ENCODE measurements at regions not wholly inside any gene's neighbourhood (a gene's known extent, or its start where the extent isn't known, plus 50 kb on each side); places are given as distances from the start of the nearest gene placed in this dataset.

- TF ChIP-seq CTCF (IDR thresholded peaks at IDR 0.05; ENCODE audit: extremely low read depth, missing control alignments), result no peak
- no peak for DNase-seq (ENCODE audit: low spot score)
Measured at GRCh38 chr7:136069840-136070529, 92.8 kb upstream of the MTPN start.

- DNase-seq (ENCODE audit: low spot score), result no peak
- no peak for TF ChIP-seq CTCF (IDR thresholded peaks at IDR 0.05; ENCODE audit: extremely low read depth, missing control alignments)
Measured at GRCh38 chr7:136067277-136067676, 90.1 kb upstream of the MTPN start.

- TF ChIP-seq CTCF (IDR thresholded peaks at IDR 0.05; ENCODE audit: extremely low read depth, missing control alignments), result no peak
- no peak for DNase-seq (ENCODE audit: low spot score)
Measured at GRCh38 chr7:136066304-136067143, 89.4 kb upstream of the MTPN start.

- no peak for TF ChIP-seq CTCF (IDR thresholded peaks at IDR 0.05; ENCODE audit: extremely low read depth, missing control alignments)
- DNase-seq (ENCODE audit: low spot score), result no peak
Measured at GRCh38 chr7:136064627-136065237, 87.6 kb upstream of the MTPN start.

GRCh38 chr7:136064081-136064480 lies 86.9 kb upstream of the MTPN start:
- no peak for DNase-seq (ENCODE audit: low spot score)
- TF ChIP-seq CTCF (IDR thresholded peaks at IDR 0.05; ENCODE audit: extremely low read depth, missing control alignments), result no peak

- no peak for TF ChIP-seq CTCF (IDR thresholded peaks at IDR 0.05; ENCODE audit: extremely low read depth, missing control alignments)
- no peak for DNase-seq (ENCODE audit: low spot score)
Measured at GRCh38 chr7:136063326-136063666, 86.1 kb upstream of the MTPN start.
